G401.6 (cell line): ENCODE measurements at regions not wholly inside any gene's neighbourhood (a gene's known extent, or its start where the extent isn't known, plus 50 kb on each side); places are given as distances from the start of the nearest gene placed in this dataset.
"Not testable (repeated sequence)": the region's sequence is repeated elsewhere in the genome, so short reads cannot be mapped to it uniquely, and the experiment has no call there.

Source experiments
- FAIRE-seq: peaks from 2 replicates; lab custom pipeline; 2012; peaks lifted over from hg19 to GRCh38; lab: Jason Lieb, UNC

DNA sequence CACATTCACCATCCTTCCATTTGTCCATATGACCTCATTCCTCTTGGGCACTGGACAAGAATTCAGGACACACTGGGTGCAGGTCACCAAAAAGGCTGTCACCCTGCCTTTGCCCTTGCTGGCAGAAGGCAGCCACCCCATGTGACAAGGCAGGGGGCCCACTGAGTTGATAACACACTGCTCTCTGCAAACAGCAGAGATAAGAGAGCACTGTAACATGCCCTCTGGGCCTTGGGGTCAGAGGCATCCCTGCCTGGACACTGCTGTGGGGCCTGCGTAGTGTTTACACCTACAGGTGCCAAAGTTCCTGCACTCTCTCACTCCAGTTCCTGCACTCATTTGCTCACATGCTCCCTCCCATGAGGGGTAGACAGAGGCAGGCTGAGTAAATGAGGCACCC lies 344.7 kb upstream of the TCF4 start:
- FAIRE-seq, result no peak

DNA sequence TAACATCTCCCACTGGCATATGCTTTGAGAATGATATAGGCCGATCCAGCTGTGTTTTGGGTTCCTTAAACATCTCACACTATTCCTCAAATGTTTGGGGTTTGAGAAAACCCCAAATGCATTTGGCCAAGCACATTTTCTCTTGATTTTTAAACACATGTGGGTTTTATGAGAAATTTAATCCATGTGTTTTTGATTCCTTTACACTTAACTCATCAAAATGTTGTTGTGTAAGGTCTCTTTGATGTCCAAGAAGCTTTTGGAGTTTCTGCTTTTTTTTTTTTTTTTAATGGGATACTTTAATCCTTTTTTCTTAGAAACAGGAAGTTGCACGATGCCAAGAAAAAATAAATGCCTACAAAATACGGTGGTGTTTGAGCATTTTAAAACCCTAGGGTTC lies 339.8 kb upstream of the TCF4 start:
- no peak for FAIRE-seq

DNA sequence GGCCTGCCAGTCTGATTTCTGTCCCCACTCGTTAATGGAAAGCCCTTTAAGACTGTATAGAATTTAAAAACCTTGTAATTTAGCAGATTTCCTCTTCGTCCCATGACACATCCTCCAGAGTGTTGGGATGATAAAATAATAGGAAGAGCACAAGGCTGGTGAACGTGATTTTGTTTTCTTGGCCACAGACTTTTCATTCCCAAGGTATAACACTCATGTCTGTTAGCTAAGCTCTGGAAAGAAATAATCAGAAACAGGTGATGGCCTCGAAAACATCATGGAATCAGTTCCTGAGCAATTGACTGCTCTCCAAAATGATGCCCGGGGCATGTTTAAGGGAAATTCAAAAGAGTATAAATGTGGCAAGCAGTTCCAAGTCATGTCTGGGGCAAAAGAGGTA lies 337.8 kb upstream of the TCF4 start:
- FAIRE-seq, result no peak

DNA sequence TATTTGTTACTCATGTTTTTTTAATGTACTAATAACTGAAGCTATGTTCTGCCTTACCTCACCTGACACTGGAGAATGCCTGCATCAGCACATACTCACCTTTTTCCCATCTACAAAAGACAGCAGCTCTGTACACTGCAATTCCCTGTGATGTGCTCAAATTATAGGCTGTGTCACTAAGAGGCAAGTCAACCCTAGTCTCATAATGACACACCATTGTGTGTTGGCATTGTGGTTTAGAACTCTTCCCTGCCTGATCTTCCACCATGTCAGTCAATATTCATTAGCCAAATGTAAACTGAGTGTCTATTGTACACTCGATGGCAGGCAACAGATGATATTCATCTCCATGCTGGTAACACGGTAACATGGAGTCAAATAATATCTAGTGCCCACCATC lies 332.1 kb upstream of the TCF4 start:
- no peak for FAIRE-seq

DNA sequence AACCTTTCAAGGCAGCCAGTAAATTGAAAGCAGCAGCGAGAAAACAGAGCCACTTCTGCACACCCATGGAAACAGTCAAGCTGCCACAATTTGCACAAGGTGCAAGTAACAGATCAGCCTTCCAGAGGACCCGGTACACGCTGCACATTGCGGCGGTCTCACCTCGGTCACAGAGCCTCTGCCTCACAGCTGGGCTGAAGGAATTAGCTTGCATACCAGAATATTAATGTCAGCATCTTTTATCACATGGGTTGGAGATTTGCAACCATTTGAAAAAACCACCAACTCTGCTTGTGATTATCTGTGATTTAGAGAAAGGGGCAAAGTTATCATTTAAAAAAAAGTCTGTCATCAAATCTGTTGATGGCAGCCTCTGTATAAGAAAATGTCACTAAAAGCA lies 330.5 kb upstream of the TCF4 start:
- FAIRE-seq, result no peak

DNA sequence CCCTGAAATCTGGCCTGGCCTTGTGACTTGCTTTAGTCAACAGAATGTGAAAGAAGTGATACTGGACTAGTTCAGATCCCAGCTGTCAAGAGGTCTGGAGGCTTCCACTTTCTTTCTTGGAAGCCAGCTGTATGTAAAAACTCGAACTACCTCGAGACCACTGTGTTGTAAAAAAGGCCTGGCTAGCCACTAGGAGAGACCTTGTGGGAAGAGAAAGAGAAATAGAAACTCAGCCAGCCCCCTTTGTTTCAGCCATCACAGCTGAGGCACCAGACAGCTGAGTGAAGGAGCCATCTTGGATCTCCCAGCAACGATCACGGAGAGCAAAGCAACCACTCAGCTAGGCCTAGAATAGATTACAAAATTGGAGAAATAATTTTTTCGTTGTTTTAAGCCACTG lies 324.9 kb upstream of the TCF4 start:
- no peak for FAIRE-seq

DNA sequence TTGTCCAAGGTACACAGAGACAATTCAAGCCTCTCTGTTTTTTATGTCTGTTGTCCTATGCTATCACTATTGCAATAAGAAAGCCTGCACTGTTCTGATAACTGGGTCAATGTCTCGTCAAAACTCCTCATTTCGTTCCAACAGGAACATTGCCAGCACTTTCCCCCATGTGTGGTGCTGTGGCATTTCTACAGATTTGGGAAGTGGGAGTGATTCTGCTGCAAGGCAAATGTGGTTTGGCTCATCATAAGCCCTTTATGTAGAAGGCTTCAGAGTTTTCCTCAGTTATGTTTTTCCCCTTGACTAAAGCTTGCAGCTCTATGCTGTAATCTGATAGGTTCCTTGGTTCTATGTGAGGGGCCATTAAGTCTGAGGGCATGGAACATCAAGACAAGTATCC lies 324.1 kb upstream of the TCF4 start:
- no peak for FAIRE-seq

DNA sequence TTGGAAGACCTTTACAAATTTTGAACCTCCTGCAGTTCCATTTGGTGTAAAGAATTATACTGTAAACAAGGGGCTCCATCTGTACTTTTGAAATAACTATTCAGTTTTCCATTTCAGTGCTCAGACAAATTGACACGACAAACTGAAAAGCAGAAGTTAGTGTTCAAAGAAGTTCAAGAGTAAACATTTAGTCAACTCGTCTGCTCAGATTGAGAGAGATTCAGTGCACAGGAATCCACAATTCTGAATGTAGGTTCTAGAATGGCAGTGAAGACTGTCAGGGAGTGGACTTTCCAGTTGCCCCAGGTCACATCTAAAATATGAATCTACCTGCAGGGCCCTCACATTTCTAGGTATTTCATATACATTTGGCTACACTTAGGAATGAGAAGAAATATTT lies 322.3 kb upstream of the TCF4 start:
- no peak for FAIRE-seq

DNA sequence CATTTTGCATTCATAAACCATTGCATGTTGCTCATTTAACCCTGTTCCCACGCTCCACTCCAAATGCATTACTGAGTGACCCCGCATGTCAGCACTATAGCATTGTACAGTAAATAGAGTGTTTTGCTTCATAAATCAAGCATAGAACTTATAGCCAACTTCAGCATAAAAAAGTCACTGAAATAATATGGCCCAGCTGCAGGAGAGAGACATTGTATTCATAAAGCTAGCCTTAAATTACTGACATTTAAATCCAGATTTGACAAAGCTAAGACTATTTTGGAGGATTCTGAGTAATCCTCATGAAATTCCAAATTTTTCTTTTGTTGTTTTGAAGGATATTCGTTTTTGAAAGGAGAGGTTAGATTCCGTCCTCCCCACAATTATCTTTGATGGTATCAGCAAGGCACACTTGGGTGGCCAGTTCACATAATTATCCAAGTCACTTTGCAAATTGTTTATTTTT lies 320.9 kb upstream of the TCF4 start:
- FAIRE-seq, result no peak

DNA sequence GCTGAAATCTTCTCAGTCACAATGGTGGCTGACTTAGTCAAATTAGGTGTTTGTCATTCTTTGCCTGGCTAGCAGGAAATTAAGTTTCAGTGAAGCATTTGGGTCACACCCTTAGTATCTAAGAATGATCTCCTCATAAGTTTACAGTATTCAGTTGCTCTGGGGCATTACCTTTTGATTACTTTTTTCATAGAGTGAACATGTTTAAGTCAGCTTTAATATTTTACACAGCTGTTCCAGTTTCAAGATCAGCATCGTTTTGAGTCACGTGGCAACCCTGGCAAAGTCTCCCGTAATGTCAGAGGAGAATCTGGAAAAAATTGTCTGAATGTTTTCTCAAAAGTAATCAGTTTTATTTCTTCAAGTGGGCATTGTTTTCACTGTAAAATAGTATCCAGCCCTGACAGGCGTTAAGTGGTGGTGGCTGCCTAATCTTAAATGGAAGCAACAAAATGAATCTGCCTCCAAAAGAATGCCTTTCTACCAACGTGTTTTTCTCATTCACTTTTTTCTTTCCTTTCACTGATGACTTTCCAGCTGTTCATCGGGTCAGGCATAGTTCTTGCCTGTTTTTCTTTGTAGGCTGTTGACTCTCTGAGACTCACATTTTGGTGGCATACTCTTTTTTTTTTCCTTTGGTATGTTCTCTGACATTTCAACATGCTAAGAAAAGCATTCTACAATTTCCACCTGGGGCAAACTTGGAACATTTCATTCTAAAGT lies 319.6 kb upstream of the TCF4 start:
- FAIRE-seq, result no peak

DNA sequence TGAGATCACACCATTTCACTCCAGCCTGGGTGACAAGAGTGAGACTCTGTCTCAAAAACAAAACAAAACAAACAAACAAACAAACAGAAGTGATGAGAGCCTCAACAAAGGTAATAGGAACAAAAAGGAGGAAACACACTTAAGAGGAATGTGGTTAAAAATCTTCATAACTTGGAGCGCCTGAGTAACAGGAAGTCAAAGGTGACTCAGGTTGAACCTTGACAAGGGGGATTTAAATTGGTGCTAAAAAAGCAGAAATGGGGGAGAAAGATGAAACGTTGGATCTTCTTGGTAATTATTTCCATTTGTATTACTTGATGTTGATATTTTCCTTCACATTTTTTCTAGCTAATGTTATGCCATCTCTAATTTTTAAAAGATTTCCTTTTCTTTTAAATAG lies 318.5 kb upstream of the TCF4 start:
- FAIRE-seq, result no peak

DNA sequence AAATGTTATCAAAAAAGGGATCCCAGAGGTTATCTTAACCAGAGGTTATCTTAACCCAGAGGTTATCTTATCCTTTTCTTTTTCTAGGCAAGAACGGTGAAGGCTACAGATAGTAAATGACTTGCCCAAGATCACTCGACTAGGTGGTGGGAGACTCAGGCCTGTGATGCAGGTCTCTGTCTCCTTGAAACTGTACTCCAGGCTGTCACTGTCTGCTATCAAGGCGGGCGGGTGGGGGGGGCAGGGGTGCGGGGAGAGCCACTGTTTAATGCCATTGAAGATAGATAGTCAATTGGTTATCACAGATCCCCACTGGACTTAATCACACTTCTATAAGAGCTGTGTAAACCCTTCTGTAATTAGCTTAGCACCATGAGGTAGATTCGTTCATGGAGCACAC lies 315.9 kb upstream of the TCF4 start:
- no peak for FAIRE-seq

DNA sequence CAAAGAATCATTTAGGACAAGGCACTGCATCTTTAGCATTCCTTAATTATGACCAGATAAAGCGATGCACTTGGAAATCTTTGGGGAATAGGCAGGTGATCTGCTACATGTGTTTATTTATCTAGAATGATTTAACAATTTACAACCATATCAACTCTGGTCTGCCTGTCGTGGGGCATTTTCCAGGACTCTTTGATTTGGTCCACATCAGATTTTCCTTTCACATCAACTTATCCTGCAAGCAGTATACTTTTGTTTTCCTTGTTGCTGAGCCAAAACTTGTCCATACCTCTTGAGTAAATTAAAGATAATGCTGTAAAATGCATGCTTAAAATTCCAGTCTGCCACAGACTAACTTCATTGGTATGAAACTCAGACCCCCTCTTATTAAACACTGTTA lies 312.4 kb upstream of the TCF4 start:
- no peak for FAIRE-seq

DNA sequence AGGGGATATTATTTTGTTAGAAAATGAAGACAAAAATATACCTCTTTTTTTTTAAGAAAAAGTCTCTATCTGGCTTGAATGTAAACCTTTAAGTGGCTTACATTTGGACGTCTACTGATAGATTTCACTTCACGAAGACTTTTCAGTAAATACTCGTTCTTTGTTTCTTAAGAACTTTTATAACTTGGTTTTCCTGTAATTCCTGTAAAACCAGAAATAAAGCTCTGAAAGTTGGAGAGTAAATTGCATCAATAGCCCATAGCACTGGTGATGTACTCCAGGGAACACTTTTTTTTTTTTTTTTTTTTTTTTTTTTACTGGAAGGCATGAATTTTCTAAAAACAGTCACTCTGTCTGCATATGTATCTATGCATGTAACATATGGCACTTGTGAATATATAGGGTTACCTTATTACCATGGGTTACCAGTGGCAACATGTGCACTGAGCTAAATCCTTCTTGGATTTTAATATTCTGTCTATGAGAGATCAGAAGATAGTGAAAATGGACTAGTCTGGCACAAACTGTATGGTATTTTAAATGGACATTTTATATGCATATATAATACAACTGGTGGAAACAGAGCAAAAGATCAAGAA lies 309.2 kb upstream of the TCF4 start:
- FAIRE-seq, result no peak

DNA sequence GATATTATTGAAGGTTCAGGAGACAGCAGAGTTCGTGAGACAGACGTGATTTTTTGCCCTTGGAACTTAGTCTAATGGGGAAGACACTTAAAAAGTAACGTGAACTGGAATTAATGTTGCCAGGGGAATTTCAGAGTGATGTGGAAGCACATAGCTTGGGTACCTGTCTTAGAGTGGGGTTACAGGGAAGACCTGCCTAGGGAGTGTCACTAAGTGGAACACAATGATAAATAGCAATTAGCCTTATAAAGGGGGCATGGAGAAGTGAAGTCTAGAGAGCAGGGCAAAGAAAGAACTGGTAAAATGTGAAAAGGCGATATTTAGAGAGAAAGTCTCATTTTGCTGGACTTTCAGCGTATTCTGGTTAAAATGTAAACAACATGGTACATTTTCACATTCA lies 306.0 kb upstream of the TCF4 start:
- FAIRE-seq, result no peak

DNA sequence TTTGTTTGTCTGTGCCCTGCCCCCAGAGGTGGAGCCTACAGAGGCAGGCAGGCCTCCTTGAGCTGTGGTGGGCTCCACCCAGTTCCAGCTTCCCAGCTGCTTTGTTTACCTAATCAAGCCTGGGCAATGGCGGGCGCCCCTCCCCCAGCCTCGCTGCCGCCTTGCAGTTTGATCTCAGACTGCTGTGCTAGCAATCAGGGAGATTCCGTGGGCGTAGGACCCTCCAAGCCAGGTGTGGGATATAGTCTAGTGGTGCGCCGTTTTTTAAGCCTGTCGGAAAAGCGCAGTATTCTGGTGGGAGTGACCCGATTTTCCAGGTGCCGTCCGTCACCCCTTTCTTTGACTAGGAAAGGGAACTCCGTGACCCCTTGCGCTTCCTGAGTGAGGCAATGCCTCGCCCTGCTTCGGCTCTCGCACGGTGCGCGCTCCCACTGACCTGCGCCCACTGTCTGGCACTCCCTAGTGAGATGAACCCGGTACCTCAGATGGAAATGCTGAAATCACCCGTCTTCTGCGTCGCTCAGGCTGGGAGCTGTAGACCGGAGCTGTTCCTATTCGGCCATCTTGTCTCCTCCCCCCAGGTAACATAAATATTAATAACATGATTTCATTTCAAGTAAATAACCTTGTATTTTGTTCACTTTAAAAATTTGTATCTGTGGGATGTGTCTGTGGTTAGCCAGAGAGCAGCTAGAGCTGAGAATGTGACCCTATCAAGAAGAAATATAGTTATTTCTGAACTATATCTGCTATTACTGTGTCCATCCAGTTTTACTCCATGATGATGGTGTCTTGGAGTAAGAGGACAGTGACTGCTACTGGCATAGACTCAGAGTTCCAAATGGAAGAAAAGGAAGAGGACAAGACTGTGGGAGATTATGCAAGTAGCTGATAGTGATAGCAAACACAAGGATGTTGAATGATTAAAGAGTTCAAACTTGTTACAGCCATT lies 305.1 kb upstream of the TCF4 start:
- FAIRE-seq, result not testable (repeated sequence)

DNA sequence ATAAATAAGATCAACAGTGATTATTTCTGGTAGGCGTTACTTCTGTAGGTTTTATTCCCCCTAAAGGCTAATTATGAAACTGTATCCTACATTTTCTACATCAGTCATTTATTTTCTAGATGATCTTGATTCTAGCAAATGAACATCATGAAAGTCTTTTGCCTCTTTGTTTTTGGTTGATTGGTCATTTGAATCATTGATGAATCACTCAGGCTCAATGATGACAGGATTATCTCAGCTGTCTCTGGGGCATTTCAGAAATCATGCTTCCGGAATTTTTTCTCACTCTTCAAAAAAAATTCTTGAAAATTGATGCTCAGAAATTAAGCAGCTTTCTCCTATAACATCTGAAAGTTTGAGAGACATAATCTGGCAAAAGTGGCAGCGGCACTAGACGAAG lies 298.9 kb upstream of the TCF4 start:
- no peak for FAIRE-seq

DNA sequence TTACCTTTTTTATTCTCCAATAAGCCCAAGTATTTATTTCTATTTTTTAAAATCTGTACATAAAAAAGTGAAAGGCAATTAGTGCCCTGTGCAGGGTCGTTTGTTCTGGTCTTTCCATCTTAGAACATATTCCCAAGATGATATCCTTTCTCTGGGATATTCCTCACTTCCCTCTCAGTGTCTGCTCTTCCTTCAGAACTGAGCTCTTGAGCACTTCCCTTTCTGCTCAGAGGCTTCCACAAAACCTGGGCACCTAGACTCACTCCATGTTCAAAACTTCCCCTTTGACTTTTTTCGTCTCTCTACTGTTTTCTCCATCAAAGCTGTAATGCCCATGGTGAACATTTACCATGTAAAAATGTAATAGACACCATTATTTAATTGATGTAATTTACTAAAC lies 296.5 kb upstream of the TCF4 start:
- FAIRE-seq, result no peak

DNA sequence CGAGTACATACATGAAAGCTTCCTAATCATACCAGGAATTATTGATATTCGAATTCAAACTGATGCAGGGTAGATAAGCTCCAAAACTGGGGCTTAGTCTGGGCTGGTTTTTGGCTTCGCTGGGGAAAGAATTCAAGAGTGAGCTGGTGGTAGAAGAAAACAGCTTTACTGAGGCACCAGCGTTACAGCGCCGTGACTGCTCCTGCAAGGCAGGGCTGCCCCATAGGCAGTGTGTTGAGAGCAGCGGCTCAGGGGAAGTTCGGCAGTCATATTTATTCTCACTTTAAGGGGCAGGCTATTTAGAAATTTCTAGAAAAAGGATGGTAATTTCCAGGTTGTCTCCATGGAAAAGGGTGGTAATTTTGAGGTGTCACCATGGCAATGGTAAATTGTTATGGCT lies 292.6 kb upstream of the TCF4 start:
- FAIRE-seq, result no peak

DNA sequence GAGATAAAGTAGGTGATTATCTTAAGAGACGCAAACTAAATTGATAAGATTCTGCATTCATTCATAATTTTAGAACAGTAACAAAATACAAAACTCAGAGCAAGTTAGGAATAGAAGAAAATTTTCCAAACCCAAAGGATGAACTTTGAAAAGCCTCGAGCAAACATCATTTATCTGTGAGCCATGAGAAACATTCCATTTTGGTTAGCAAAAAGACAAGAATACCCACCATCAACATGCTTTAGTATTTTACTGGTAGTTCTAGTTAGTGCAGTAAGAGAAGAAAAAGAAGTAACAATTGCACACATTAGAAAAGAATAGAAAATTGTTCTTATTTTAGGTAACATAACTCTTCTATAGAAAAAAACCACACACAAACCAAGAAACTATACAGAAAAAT lies 291.3 kb upstream of the TCF4 start:
- FAIRE-seq, result no peak

DNA sequence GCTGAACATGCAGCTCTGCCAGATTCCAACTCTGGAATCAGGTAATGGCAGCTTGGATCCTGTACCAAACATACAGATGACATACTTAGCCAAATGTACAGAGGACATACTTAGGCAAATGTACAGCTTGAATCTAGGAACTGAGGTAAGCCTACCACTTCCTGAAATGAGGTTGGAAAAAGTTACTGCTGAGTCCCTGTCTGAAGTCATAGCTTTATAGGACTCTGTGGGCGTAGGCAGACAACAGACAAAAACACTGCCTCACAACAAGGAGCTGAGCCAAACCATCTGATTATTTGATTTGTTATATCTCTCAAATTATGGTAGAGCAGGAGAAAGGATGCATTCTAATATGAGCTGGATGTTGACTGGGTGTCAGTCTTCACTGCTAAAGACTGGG lies 290.2 kb upstream of the TCF4 start:
- no peak for FAIRE-seq

DNA sequence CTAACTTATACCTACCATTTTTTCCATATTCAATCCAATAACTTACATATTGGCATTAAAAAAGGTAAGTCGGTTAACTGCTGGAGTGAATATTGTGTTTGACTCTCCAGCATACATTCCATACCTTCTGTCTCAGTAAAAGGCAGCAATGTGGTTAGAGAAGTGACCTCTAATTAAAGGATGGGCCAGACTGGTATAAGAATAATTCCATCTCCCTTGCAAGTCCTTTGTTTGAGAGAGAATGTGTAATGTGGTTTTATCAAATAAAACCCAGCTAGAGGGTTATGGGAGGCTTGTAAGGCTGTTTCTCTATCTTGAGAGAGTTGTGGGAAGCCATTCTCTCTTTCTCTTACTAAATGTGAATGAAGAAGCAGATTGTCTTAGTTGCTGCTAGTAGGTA lies 289.3 kb upstream of the TCF4 start:
- FAIRE-seq, result no peak

DNA sequence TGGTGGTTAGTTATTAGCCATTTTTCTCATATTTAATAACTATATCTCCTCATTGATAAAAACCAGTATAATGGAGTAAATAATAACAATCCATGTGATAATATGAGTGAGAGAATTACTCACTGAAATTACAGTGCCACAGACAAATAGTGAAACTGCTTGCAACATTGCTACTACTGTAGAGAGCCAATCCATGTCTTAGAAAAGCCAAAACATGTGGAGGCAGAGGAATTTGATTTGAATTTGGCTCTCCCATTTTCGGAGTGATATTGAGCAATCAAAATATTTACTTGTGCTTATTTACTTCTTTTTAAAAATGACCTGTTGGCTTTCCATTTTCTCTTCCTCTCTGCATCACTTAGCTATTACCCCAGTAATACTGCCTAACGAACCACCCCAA lies 288.3 kb upstream of the TCF4 start:
- FAIRE-seq, result no peak
